Suppressor macrophage (primary cell): ENCODE measurements at regions not wholly inside any gene's neighbourhood (a gene's known extent, or its start where the extent isn't known, plus 50 kb on each side); places are given as distances from the start of the nearest gene placed in this dataset.
"Not testable (repeated sequence)": the region's sequence is repeated elsewhere in the genome, so short reads cannot be mapped to it uniquely, and the experiment has no call there.

Source experiments
- DNase-seq, 4 experiments: peaks; one replicate each; pipeline ENCODE4 v3.0.0-alpha.2; 2020 to 2022

DNA sequence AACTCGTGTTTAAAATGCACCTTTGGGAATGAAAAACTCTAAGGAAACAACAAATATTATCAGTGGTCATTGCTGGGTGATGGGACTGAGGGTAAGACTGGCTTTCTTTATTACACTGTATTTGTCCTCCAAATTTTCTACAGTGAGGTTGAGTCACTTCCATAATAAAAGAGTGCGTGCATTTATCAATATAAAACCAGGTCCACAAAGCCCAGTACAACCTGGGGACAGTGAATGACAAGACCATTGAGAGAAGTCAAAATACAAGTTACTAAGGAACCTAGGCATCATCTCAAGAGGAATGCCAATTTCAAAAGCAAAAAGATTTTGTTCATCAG is 76.4 kb downstream of the MAGED4 start:
- no peak for DNase-seq

DNA sequence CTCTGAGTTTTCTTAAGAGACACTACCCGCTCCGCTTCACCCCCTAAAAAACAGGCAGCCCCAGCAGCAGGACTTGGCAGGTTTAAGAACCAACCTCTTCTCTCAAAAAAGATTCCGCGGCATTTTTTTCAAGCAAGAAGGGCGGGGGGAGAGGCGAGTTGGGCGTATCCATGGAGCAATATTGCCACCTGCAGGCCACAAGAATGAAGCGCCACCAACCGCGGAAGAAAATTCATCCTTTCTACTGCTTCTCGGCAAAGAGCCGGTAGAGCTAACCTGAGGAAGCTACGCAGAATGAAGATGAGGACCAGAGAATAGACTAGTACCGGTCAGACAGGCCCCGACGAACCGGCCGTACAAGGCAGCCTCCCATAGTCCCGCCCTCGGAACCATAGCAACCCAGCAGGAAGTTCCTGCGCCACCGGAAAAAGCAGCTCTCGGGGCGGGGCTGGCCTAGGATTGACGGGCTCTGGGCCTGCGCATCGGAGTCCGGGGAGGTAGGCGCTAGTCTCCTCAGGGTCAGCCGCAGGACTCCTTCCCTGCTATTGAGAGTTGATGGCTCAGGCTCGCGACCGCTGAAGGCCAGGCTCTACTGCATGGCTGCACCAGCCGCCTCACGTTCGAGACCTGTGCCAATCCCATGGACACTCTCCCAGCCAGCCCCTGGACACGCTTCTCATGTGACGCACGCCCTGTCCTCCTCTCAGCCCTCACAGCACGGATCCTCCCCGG is 76.9 kb downstream of the MAGED4 start:
- peak; percentile 85 to 92 (median 90) for DNase-seq

DNA sequence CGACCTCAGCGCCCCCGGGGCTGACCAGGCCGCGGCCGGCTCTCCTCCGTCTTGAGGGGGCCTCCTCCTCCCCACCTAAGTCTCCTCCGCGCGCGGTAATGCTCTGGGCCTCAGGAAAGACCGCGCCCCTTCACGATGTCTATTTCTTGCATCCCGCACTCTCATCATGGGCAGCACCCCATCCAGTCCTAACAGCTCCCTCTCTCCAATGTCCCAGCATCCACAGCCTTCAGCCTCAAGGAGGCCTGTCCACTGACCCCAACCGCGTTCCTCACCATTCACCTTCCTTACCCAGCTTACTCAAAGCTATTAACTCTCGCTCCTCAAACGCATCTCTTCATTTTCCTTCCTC is 77.5 kb downstream of the MAGED4 start:
- DNase-seq = no peak

DNA sequence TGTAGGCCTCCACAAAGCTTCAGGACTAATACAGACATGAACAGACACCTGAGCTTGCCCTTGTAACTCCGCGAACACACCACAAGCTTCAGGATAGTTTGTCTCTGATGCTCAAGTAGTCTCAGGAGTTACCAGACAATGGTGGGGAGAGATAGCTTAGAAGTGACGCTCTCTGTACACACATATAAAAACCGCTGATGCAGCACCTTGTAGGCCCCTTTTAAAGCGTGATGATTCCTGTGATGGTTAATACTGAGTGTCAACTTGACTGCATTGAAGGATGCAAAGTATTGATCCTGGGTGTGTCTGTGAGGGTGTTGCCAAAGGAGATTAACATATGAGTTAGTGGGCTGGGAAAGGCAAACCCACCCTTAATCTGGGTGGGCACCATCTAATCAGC is 78.7 kb downstream of the MAGED4 start:
- no peak for DNase-seq

DNA sequence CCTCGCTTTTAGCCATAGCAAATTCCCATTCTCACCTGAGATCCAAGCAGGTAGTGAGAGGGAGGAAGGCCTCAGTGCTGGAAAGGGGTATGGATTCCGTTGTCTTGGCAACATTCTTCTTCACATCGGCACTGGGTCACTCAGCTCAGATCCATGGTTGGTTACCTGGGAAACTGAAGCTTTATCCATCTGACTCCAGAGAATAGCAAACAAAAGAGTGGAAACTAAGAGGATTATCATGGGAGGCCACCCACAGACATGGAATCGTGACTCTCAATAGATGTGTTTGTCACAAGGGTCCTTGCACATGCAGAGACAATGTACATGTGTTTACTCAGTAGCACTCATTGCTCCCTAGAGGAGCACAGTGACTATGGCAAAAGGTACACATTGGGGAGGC is 81.0 kb downstream of the MAGED4 start:
- DNase-seq = no peak

DNA sequence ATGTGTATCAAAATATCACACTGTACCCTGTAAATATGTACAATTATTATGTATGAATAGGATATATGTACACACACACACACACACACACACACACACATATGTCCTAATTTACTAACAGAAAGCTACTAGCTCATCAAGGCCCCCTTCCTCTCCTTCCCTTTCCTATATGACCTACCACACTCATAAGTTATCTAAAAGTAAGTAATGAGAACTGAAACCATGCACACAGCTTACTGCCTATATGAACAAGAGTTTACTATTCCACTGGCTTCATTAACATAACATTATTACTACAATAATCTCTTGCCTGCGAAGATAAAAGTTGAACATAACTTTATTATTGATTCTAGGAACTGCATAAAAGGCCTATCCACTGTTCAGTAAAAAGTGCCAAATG is 83.8 kb downstream of the MAGED4 start:
- not testable (repeated sequence) for DNase-seq

DNA sequence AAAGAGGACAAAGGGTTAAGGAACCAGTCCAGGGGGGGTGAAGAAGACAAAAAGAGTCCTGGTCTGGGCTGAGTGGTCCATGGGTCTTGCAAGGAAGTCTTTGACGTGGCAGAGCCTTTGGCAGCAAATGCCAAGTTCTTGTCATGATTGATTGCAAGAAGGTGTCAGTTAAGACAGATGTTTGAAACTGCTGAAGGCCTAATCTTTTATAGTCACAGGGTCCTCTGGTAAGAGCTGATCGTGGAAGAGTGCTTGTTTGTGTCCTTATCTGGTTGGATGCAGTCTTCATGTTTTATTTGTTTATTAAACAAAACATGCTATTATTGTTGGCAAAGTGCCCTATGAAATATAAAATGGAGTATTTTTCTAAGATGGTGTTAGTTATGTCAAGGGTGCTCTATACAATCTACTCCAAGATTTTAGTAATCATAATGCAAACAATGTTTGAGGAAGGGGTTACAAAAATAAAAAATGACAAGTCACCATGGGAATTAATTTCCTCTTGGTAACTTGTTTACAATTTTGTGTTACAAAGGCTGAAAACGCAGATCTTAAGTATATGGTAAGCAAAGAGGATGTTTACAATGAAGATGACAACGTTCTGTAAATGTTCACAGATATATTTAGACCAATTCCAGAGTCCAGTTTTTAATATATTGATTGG is 85.9 kb downstream of the MAGED4 start:
- no peak for DNase-seq

DNA sequence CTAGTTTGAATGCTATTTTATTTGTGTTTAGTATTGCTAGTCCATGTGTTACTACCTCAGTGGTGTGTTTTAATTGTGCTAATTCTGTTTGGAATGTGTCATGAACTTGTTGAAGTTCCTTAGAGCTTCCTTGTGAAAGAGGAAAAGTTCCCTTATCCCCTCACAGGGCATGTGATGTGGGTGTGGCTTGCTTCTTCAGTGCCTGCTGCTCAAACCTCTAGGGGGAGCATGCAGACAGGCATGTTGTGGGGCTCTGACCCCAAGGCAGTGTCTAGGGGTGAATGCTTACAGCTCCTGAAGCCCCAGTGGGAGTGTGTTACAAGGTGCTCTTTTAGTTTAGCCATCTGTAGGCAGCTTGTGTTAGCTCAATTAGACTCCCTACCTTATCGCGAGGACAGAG is 86.5 kb downstream of the MAGED4 start:
- peak; percentile 11 to 59 (median 50) for DNase-seq

DNA sequence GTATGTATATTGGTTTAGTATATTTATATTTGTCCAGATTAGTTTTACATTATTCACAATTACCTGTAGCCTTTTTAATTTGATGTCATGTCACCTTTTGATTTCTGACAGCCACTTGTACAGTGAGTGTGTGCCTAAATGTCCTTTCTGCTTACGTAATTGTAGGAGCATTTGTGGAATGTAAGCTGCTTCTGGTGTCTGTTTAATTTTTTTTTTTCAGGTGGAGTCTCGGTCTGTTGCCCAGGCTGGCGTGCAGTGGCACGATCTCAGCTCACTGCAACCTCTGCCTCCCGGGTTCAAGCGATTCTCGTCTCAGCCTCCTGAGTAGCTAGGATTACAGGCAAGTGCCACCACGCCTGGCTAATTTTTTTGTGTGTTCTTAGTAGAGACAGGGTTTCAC is 91.2 kb upstream of the XAGE2 start:
- no peak for DNase-seq

DNA sequence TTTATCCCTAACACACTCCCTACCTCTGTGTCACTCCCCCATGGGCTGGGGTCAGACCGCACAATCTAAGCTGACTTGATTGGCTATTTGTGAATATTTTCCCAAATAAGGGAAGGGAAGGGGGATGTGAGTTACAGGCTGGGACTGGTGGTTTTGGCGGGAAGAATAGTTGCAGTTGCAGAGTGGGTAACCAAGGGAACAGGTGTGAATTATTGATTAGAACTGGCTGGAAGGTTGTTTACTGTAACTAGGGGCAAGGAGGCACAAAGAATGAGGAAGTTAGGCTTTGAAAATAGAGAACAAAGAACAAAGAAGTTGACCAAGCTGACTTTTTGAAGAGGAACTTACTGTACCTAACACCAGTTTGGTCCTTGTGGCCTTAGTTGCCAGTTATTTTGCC is 88.0 kb upstream of the XAGE2 start:
- DNase-seq = peak in 3 of 4 experiments; percentile 2 to 45 (median 38)

DNA sequence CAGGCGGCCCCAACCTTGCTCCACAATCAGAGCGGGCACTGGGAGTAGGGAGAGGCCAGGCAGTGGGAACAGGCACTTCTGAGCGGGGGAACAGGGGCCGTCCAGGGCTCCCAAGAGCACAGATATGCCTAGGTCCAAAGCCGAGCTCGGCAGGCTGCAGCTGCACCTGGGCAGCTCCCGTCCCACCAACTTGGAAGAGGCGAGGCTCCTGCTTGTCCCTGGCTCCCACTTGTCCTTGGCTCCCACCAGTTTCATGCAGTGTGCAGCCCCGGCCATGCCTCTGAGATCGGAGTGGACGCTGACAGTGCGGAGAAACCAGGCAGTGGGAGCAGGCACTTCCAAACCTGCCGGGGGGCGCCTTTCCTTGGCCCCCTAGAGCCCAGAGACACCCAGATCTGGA is 84.0 kb upstream of the XAGE2 start:
- DNase-seq = no peak

DNA sequence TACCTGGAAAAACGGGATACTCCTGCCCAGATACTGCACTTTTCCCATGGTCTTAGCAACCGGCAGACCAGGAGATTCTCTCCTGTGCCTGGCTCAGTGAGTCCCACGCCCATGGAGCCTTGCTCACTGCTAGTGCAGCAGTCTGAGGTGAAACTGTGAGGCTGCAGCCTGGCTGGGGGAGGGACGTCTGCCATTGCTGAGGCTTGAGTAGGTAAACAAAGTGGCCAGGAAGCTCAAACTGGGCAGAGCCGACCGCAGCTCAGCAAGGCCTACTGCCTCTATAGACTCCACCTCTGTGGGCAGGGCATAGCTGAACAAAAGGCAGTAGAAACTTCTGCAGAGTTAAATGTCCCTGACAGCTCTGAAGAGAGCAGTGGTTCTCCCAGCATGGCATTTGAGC is 69.9 kb upstream of the XAGE2 start:
- not testable (repeated sequence) for DNase-seq

DNA sequence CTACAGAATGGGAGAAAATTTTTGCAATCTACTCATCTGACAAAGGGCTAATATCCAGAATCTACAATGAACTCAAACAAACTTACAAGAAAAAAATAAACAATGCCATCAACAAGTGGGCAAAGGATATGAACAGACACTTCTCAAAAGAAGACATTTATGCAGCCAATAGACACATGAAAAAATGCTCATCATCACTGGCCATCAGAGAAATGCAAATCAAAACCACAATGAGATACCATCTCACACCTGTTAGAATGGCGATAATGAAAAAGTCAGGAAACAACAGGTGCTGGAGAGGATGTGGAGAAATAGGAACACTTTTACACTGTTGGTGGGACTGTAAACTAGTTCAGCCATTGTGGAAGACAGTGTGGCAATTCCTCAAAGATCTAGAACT is 60.3 kb upstream of the XAGE2 start:
- DNase-seq = not testable (repeated sequence)
